ENCODE measurements at regions not wholly inside any gene's neighbourhood (a gene's known extent, or its start where the extent isn't known, plus 50 kb on each side); places are given as distances from the start of the nearest gene placed in this dataset.

DNA sequence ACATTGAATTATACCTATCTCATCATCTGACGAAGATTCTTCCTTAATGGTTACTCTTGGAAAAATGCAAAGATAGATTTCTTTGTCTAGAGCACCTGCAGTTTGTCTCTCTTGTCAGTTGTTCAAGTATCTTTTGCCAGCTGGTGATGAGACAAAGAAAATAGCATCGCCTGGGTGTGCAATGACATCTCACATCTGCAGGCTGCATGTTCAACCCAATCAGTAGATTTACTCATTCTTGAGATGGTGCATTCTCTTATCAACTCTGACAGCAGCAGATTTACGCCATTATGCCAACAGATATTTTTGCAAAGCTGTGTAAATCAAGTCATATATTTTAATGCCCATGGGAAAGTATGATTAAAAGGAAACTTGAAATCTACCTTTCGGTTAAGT is 164.6 kb upstream of the PDGFD start:
- TF ChIP-seq FOS (IDR thresholded peaks at IDR 0.05; ENCODE audit: low read depth, low read length): no peak
- TF ChIP-seq, protein P1, sequence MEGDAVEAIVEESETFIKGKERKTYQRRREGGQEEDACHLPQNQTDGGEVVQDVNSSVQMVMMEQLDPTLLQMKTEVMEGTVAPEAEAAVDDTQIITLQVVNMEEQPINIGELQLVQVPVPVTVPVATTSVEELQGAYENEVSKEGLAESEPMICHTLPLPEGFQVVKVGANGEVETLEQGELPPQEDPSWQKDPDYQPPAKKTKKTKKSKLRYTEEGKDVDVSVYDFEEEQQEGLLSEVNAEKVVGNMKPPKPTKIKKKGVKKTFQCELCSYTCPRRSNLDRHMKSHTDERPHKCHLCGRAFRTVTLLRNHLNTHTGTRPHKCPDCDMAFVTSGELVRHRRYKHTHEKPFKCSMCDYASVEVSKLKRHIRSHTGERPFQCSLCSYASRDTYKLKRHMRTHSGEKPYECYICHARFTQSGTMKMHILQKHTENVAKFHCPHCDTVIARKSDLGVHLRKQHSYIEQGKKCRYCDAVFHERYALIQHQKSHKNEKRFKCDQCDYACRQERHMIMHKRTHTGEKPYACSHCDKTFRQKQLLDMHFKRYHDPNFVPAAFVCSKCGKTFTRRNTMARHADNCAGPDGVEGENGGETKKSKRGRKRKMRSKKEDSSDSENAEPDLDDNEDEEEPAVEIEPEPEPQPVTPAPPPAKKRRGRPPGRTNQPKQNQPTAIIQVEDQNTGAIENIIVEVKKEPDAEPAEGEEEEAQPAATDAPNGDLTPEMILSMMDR (conservative IDR thresholded peaks at IDR 0.05; ENCODE audit: low read depth, low read length): no peak
- no peak for TF ChIP-seq CHD1 (IDR thresholded peaks at IDR 0.05; ENCODE audit: low read depth, low read length)
- no peak for TF ChIP-seq RFX5 (IDR thresholded peaks at IDR 0.05; ENCODE audit: low read depth, low read length)
- TF ChIP-seq POLR2A (IDR thresholded peaks at IDR 0.05; ENCODE audit: low read depth, low read length): no peak
- TF ChIP-seq SMC3 (IDR thresholded peaks at IDR 0.05; ENCODE audit: low read depth, low read length): no peak
- TF ChIP-seq BHLHE40 (IDR thresholded peaks at IDR 0.05; ENCODE audit: low read depth, low read length): no peak
- no peak for TF ChIP-seq MXI1 (IDR thresholded peaks at IDR 0.05; ENCODE audit: borderline replicate concordance, low read depth, low read length)
- TF ChIP-seq MAZ (IDR thresholded peaks at IDR 0.05; ENCODE audit: borderline replicate concordance, low read depth, low read length): no peak
- TF ChIP-seq, protein P2, sequence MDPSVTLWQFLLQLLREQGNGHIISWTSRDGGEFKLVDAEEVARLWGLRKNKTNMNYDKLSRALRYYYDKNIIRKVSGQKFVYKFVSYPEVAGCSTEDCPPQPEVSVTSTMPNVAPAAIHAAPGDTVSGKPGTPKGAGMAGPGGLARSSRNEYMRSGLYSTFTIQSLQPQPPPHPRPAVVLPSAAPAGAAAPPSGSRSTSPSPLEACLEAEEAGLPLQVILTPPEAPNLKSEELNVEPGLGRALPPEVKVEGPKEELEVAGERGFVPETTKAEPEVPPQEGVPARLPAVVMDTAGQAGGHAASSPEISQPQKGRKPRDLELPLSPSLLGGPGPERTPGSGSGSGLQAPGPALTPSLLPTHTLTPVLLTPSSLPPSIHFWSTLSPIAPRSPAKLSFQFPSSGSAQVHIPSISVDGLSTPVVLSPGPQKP (IDR thresholded peaks at IDR 0.05; ENCODE audit: borderline replicate concordance, low read depth, low read length): no peak
- TF ChIP-seq, protein P3, sequence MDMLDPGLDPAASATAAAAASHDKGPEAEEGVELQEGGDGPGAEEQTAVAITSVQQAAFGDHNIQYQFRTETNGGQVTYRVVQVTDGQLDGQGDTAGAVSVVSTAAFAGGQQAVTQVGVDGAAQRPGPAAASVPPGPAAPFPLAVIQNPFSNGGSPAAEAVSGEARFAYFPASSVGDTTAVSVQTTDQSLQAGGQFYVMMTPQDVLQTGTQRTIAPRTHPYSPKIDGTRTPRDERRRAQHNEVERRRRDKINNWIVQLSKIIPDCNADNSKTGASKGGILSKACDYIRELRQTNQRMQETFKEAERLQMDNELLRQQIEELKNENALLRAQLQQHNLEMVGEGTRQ (IDR thresholded peaks at IDR 0.05; ENCODE audit: low read depth, low read length): no peak
- TF ChIP-seq MAFK (IDR thresholded peaks at IDR 0.05; ENCODE audit: low read depth, low read length): no peak

All from IMR-90 (cell line).